Muscle of leg (tissue), 3 donors: ENCODE measurements at regions not wholly inside any gene's neighbourhood (a gene's known extent, or its start where the extent isn't known, plus 50 kb on each side); places are given as distances from the start of the nearest gene placed in this dataset.

ENCODE experiments used
- DNase-seq: peaks from one replicate; pipeline ENCODE4 v3.0.0; 2013
- H3K27ac ChIP-seq: one replicate; pipeline ENCODE4 v1.5.1; 2013; ENCODE audit warnings: mild to moderate bottlenecking, low read length, control low read depth
- H3K27me3 ChIP-seq: one replicate; pipeline ENCODE4 v1.6.1; 2013; ENCODE audit warnings: low read length; ENCODE audit not compliant: control insufficient read depth, insufficient read depth
- H3K36me3 ChIP-seq: one replicate; pipeline ENCODE4 v1.6.1; 2013; ENCODE audit warnings: low read length; ENCODE audit not compliant: control insufficient read depth, insufficient read depth
- H3K4me1 ChIP-seq: one replicate; pipeline ENCODE4 v1.6.1; 2013; ENCODE audit warnings: low read length; ENCODE audit not compliant: control insufficient read depth, insufficient read depth
- H3K4me3 ChIP-seq: one replicate; pipeline ENCODE4 v1.5.1; 2013; ENCODE audit warnings: low read length, control low read depth
- H3K9me3 ChIP-seq: replicated peaks from 2 replicates; pipeline ENCODE4 v1.6.1; 2013; ENCODE audit warnings: low read depth, low read length; ENCODE audit not compliant: control insufficient read depth
- WGBS: methylation state at CpG from one replicate; pipeline ENCODE4 v1.1.5; 2013; ENCODE audit warnings: missing lambda C conversion rate; ENCODE audit not compliant: insufficient coverage; 5-methylcytosine and 5-hydroxymethylcytosine counted together

GRCh38 chr3:137468446-137468845 is 295.7 kb upstream of the SOX14 start:
- peak; percentile 16 for DNase-seq
- WGBS: no CpG with 5 or more reads among the region's 7 CpGs
- no peaks in the 10 kb centered on the region for H3K36me3 ChIP-seq
- no peak overlapping the region for H3K27ac ChIP-seq
- no peaks in the 10 kb centered on the region for H3K27me3 ChIP-seq
- no peaks in the 10 kb centered on the region for H3K9me3 ChIP-seq
- H3K4me3 ChIP-seq: no peak overlapping the region
- no peaks in the 10 kb centered on the region for H3K4me1 ChIP-seq

- Histone ChIP-seq H3K27ac (no peak overlapping the region), H3K36me3 (no peaks in the 10 kb centered on the region), H3K4me3 (no peak overlapping the region), H3K4me1 (no peaks in the 10 kb centered on the region), H3K27me3 (no peaks in the 10 kb centered on the region), H3K9me3 (no peaks in the 10 kb centered on the region)
- DNase-seq: no peak
Observed at GRCh38 chr3:137469263-137469662, 294.9 kb upstream of the SOX14 start.

GRCh38 chr3:137471130-137471529 is 293.0 kb upstream of the SOX14 start:
- Histone ChIP-seq H3K27me3 (no peaks in the 10 kb centered on the region), H3K9me3 (no peaks in the 10 kb centered on the region), H3K4me3 (no peak overlapping the region), H3K27ac (no peak overlapping the region), H3K4me1 (no peaks in the 10 kb centered on the region), H3K36me3 (no peaks in the 10 kb centered on the region)
- DNase-seq: no peak
- 67% methylated on average over 1 of the region's 4 CpGs for WGBS

GRCh38 chr3:137471558-137472204 is 292.4 kb upstream of the SOX14 start:
- H3K27ac ChIP-seq: no peak overlapping the region
- H3K36me3 ChIP-seq: no peaks in the 10 kb centered on the region
- H3K27me3 ChIP-seq: no peaks in the 10 kb centered on the region
- no peak for DNase-seq
- H3K4me1 ChIP-seq: no peaks in the 10 kb centered on the region
- H3K4me3 ChIP-seq: no peak overlapping the region
- no peaks in the 10 kb centered on the region for H3K9me3 ChIP-seq
- 29% methylated on average over 4 of the region's 5 CpGs for WGBS

- WGBS: no CpG with 5 or more reads among the region's 6 CpGs
- Histone ChIP-seq H3K27me3 (no peaks in the 10 kb centered on the region), H3K27ac (no peak overlapping the region), H3K4me1 (no peaks in the 10 kb centered on the region), H3K4me3 (no peak overlapping the region), H3K36me3 (no peaks in the 10 kb centered on the region), H3K9me3 (no peaks in the 10 kb centered on the region)
- DNase-seq: no peak
Observed at GRCh38 chr3:137477614-137478013, 286.5 kb upstream of the SOX14 start.

GRCh38 chr3:137509354-137510045 is 254.6 kb upstream of the SOX14 start:
- H3K27ac ChIP-seq: no peak overlapping the region
- H3K9me3 ChIP-seq: no peaks in the 10 kb centered on the region
- DNase-seq: peak; percentile 10
- H3K36me3 ChIP-seq: no peaks in the 10 kb centered on the region
- peaks cover 3% of the 10 kb centered on the region for H3K4me1 ChIP-seq
- WGBS: 37% methylated on average over 26 of the region's 29 CpGs
- H3K27me3 ChIP-seq: no peaks in the 10 kb centered on the region
- no peak overlapping the region for H3K4me3 ChIP-seq

- no peak overlapping the region for H3K27ac ChIP-seq
- H3K27me3 ChIP-seq: no peaks in the 10 kb centered on the region
- no peak overlapping the region for H3K4me3 ChIP-seq
- 33% methylated on average over 1 of the region's 1 CpG for WGBS
- no peaks in the 10 kb centered on the region for H3K36me3 ChIP-seq
- no peak for DNase-seq
- no peaks in the 10 kb centered on the region for H3K9me3 ChIP-seq
- peaks cover 3% of the 10 kb centered on the region for H3K4me1 ChIP-seq
Observed at GRCh38 chr3:137511655-137512054, 252.5 kb upstream of the SOX14 start.

GRCh38 chr3:137514853-137515252 is 249.3 kb upstream of the SOX14 start:
- no peaks in the 10 kb centered on the region for H3K27me3 ChIP-seq
- no peak overlapping the region for H3K27ac ChIP-seq
- H3K4me1 ChIP-seq: no peaks in the 10 kb centered on the region
- no peaks in the 10 kb centered on the region for H3K9me3 ChIP-seq
- no peak for DNase-seq
- H3K4me3 ChIP-seq: no peak overlapping the region
- no peaks in the 10 kb centered on the region for H3K36me3 ChIP-seq
- no CpG with 5 or more reads among the region's 2 CpGs for WGBS

- 61% methylated on average over 3 of the region's 5 CpGs for WGBS
- no peak overlapping the region for H3K4me3 ChIP-seq
- no peaks in the 10 kb centered on the region for H3K27me3 ChIP-seq
- H3K4me1 ChIP-seq: no peaks in the 10 kb centered on the region
- no peak for DNase-seq
- no peaks in the 10 kb centered on the region for H3K36me3 ChIP-seq
- no peaks in the 10 kb centered on the region for H3K9me3 ChIP-seq
- H3K27ac ChIP-seq: no peak overlapping the region
Observed at GRCh38 chr3:137519602-137520001, 244.5 kb upstream of the SOX14 start.

- Histone ChIP-seq H3K9me3 (no peaks in the 10 kb centered on the region), H3K27ac (no peak overlapping the region), H3K27me3 (no peaks in the 10 kb centered on the region), H3K4me1 (no peaks in the 10 kb centered on the region), H3K36me3 (no peaks in the 10 kb centered on the region), H3K4me3 (no peak overlapping the region)
- no peak for DNase-seq
- no CpG with 5 or more reads among the region's 1 CpG for WGBS
Observed at GRCh38 chr3:137524751-137525150, 239.4 kb upstream of the SOX14 start.

GRCh38 chr3:137525471-137525870 is 238.6 kb upstream of the SOX14 start:
- Histone ChIP-seq H3K9me3 (no peaks in the 10 kb centered on the region), H3K27ac (no peak overlapping the region), H3K4me1 (no peaks in the 10 kb centered on the region), H3K4me3 (no peak overlapping the region), H3K27me3 (no peaks in the 10 kb centered on the region), H3K36me3 (no peaks in the 10 kb centered on the region)
- no peak for DNase-seq
